K562 (cell line): ENCODE measurements at regions not wholly inside any gene's neighbourhood (a gene's known extent, or its start where the extent isn't known, plus 50 kb on each side); places are given as distances from the start of the nearest gene placed in this dataset.

Source experiments
- ATAC-seq: fragments of 200-7000 bp; cut with Tn5 transposase; 3 replicates; pipeline ENCODE4 v1.9.1; 2020; ENCODE audit warnings: moderate library complexity
- BruUV-seq: library from RNA; stranded (reverse); fragments of 400-500 nt; replicated peaks from 2 replicates; lab custom pipeline; 2021; lab: Mats Ljungman, UMichigan
- CTCF ChIA-PET: fragments of 300-600 bp; formaldehyde crosslinking; extraction: SDS; loops from one replicate; lab custom pipeline; 2021; ENCODE audit warnings: low intra/inter-chr PET ratio; lab: Yijun Ruan, JAX
- POLR2A ChIA-PET: fragments of 300-600, 350-650 bp; sonication (Branson Sonifier 250); formaldehyde crosslinking; extraction: SDS; loops from one replicate; lab custom pipeline; 2021; ENCODE audit warnings: antibody characterized with exemption, inconsistent platforms; lab: Yijun Ruan, JAX
- DNase-seq, 4 experiments: peaks; one replicate each; pipeline versions ENCODE4 v3.0.0 to v3.0.0-alpha.2; 2011 to 2018; ENCODE audit warnings: low spot score in 3 of 4, mixed read lengths in 3 of 4; ENCODE audit errors: extremely low read depth in 1 of 4
- FAIRE-seq: peaks from 2 replicates; lab custom pipeline; 2011; peaks lifted over from hg19 to GRCh38; lab: Jason Lieb, UNC
- H2AFZ ChIP-seq: 2 replicates; pipeline ENCODE4 v1.6.0; 2011; ENCODE audit warnings: low read depth, low read length, control low read depth, inconsistent platforms
- H3K27ac ChIP-seq: fragments of 200-600 bp; 3 replicates; pipeline ENCODE4 v1.8.0; 2011; ENCODE audit warnings: low read depth, mild to moderate bottlenecking, control low read depth, inconsistent platforms, low read length, moderate library complexity, mixed read lengths; ENCODE audit errors: extremely low read depth
- H3K27me3 ChIP-seq, 2 experiments: fragments of 300-600 bp in 1 of 2; 2 replicates in 1 of 2; 3 replicates in 1 of 2; pipeline versions ENCODE4 v1.6.0 to v1.8.0; 2011; ENCODE audit warnings: inconsistent platforms in 2 of 2, low read length in 2 of 2, mild to moderate bottlenecking in 1 of 2, mixed read lengths in 1 of 2, moderate library complexity in 1 of 2; ENCODE audit not compliant: control insufficient read depth in 2 of 2, insufficient read depth in 2 of 2
- H3K36me3 ChIP-seq: fragments of 300-600 bp; 3 replicates; pipeline ENCODE4 v1.8.0; 2011; ENCODE audit warnings: mild to moderate bottlenecking, low read length, inconsistent platforms; ENCODE audit not compliant: control insufficient read depth, insufficient read depth
- H3K4me1 ChIP-seq, 2 experiments: fragments of 200-600 bp in 1 of 2; replicated peaks in 1 of 2; 2 replicates in 1 of 2; 3 replicates in 1 of 2; pipeline versions ENCODE4 v1.5.1 to v1.8.0; 2011; ENCODE audit warnings: inconsistent platforms in 2 of 2, low read length in 2 of 2, mild to moderate bottlenecking in 1 of 2, mixed read lengths in 1 of 2, moderate library complexity in 1 of 2; ENCODE audit not compliant: control insufficient read depth in 2 of 2, insufficient read depth in 2 of 2
- H3K4me2 ChIP-seq: 2 replicates; pipeline ENCODE4 v1.6.1; 2011; ENCODE audit warnings: low read length, control low read depth, inconsistent platforms, mixed read lengths; ENCODE audit not compliant: insufficient read depth
- H3K4me3 ChIP-seq: fragments of 200-600 bp; sonication (generic), shearing (Covaris generic); 2 replicates; pipeline ENCODE4 v1.5.1; 2016; ENCODE audit warnings: control low read depth, inconsistent platforms
- H3K79me2 ChIP-seq: fragments of 200-600 bp; 3 replicates; pipeline ENCODE4 v1.8.0; 2011; ENCODE audit warnings: low read length, inconsistent platforms; ENCODE audit not compliant: control insufficient read depth, insufficient read depth
- H3K9ac ChIP-seq, 2 experiments: 2 replicates each; pipeline versions ENCODE4 v1.6.0 to v1.6.1; 2011; ENCODE audit warnings: low read depth in 2 of 2, low read length in 2 of 2, control low read depth in 1 of 2, inconsistent platforms in 1 of 2, mild to moderate bottlenecking in 1 of 2, mixed read lengths in 1 of 2; ENCODE audit not compliant: insufficient read depth in 1 of 2
- H3K9me1 ChIP-seq: one replicate; pipeline ENCODE4 v1.6.0; 2011; ENCODE audit warnings: inconsistent platforms, mild to moderate bottlenecking, low read length, moderate library complexity; ENCODE audit not compliant: control insufficient read depth, insufficient read depth
- H3K9me3 ChIP-seq: replicated peaks from 2 replicates; pipeline ENCODE4 v1.5.1; 2011; ENCODE audit warnings: low read depth, low read length, inconsistent platforms; ENCODE audit not compliant: control insufficient read depth, insufficient read depth
- H4K20me1 ChIP-seq: replicated peaks from 2 replicates; pipeline ENCODE4 v1.6.1; 2011; ENCODE audit warnings: low read length, inconsistent platforms, mixed read lengths; ENCODE audit not compliant: control insufficient read depth, insufficient read depth
- BCL6 ChIP-seq: fragments of 250-450 bp; sonication (Bioruptor Pico); IDR thresholded peaks from 2 replicates; pipeline ENCODE4 v1.4.0; 2020
- FOXO4 ChIP-seq: fragments of 450-650 bp; formaldehyde crosslinking; IDR thresholded peaks from 2 replicates; pipeline ENCODE4 v1.4.0; 2020; ENCODE audit warnings: mild to moderate bottlenecking, moderate library complexity
- GATA2 ChIP-seq: sonication (generic); formaldehyde crosslinking; IDR thresholded peaks from 2 replicates; pipeline ENCODE4 v1.4.0; 2020; ENCODE audit warnings: mild to moderate bottlenecking, missing genetic modification reagents
- HDAC1 ChIP-seq, 2 experiments: fragments of 450-650 bp; IDR thresholded peaks; 2 replicates each; pipeline ENCODE4 v1.6.1; 2016 to 2017; ENCODE audit warnings: inconsistent platforms in 1 of 2, mild to moderate bottlenecking in 1 of 2, moderate library complexity in 1 of 2
- IRF9 ChIP-seq: fragments of 450-650 bp; IDR thresholded peaks from 2 replicates; pipeline ENCODE4 v1.6.1; 2016; ENCODE audit warnings: missing biosample characterization, missing genetic modification characterization
- MITF ChIP-seq: IDR thresholded peaks from 2 replicates; pipeline ENCODE4 v1.6.1; 2014; ENCODE audit warnings: antibody characterized with exemption
- PTTG1 ChIP-seq: fragments of 450-650 bp; IDR thresholded peaks from 2 replicates; pipeline ENCODE4 v1.6.1; 2016; ENCODE audit warnings: low read depth, mild to moderate bottlenecking, missing genetic modification characterization, missing compliant biosample characterization
- SIRT6 ChIP-seq: IDR thresholded peaks from one replicate; pipeline ENCODE4 v1.6.1; 2012; ENCODE audit warnings: low read depth, mild to moderate bottlenecking, control low read depth, inconsistent platforms, low read length, moderate library complexity
- TCF7 ChIP-seq: sonication (generic); IDR thresholded peaks from 2 replicates; pipeline ENCODE4 v1.6.1; 2016; ENCODE audit warnings: antibody characterized with exemption, borderline replicate concordance
- ZNF175 ChIP-seq: fragments of 200-800 bp; sonication (Bioruptor generic); IDR thresholded peaks from 2 replicates; pipeline ENCODE4 v1.6.1; 2016; ENCODE audit warnings: low read depth, mild to moderate bottlenecking, missing genetic modification characterization, missing compliant biosample characterization
- ZNF316 ChIP-seq: fragments of 450-650 bp; IDR thresholded peaks from 2 replicates; pipeline ENCODE4 v1.6.1; 2016
- ZNF57 ChIP-seq: fragments of 450-650 bp; formaldehyde crosslinking; IDR thresholded peaks from 2 replicates; pipeline ENCODE4 v1.4.0; 2020; ENCODE audit warnings: mild to moderate bottlenecking, moderate library complexity
- ZNF778 ChIP-seq: fragments of 450-650 bp; formaldehyde crosslinking; IDR thresholded peaks from 2 replicates; pipeline ENCODE4 v1.4.0; 2020; ENCODE audit warnings: mild to moderate bottlenecking, moderate library complexity
- ZSCAN29 ChIP-seq: fragments of 450-650 bp; IDR thresholded peaks from 2 replicates; pipeline ENCODE4 v1.6.1; 2017
- WGBS: fragments of 100-300 bp; shearing (Covaris generic); methylation state at CpG from one replicate; pipeline ENCODE4 v1.1.6; 2016; ENCODE audit warnings: low coverage, mixed read lengths; ENCODE audit not compliant: insufficient coverage; ENCODE audit errors: missing lambda C conversion rate; 5-methylcytosine and 5-hydroxymethylcytosine counted together
- in situ Hi-C: fragments of 300-500 bp; cut with MboI; formaldehyde crosslinking; loops from 4 replicates; pipeline ENCODE4 v1.15.0; 2018; ENCODE audit warnings: inconsistent platforms, mixed read lengths
- intact Hi-C: fragments of 100-400 bp; cut with micrococcal nuclease; formaldehyde crosslinking; loops from 2 replicates; pipeline ENCODE4 v1.14.2; 2022

DNA sequence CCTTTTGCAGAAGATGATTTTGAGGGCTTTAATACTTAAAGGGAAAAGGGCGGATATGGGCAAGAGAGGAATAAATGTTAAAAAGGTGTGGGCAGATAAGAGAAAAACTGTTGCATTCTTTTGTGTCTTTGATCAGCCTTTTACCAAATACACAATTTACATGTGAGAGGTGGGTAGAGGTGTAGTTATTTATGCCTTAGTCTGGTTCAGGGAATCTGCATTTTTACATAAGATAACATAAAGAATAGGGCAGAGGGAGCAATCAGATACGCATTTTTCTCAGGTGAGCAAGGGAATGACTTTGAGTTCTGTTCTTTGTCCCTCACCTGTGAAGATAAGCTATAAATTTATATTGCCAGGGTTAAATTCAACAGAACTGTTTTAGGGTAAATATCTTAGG, 708.4 kb upstream of the SLITRK1 start:
- H3K36me3 ChIP-seq = no peaks in the 10 kb centered on the region
- WGBS = 0% methylated on average over 2 of the region's 2 CpGs
- no peaks in the 10 kb centered on the region for H3K79me2 ChIP-seq
- no peak overlapping the region for H3K9ac ChIP-seq
- H3K9me1 ChIP-seq = no peaks in the 10 kb centered on the region
- no peaks in the 10 kb centered on the region for H3K4me1 ChIP-seq
- in situ Hi-C loops = no loop called here
- no peak overlapping the region for H3K4me2 ChIP-seq
- H2AFZ ChIP-seq = no peak overlapping the region
- CTCF ChIA-PET = no interaction called here
- no peaks in the 10 kb centered on the region for H3K27me3 ChIP-seq
- FAIRE-seq = no peak
- no peak overlapping the region for H3K4me3 ChIP-seq
- intact Hi-C loops = no loop called here
- no peak overlapping the region for H3K27ac ChIP-seq
- ATAC-seq = no peak
- no peak for DNase-seq
- POLR2A ChIA-PET = no interaction called here
- BruUV-seq = no TSS peak
- no peaks in the 10 kb centered on the region for H3K9me3 ChIP-seq
- no peak for TF ChIP-seq ZSCAN29
- TF ChIP-seq SIRT6 = no peak
- TF ChIP-seq HDAC1 (IDR thresholded peaks at IDR 0.05) = no peak
- no peak for TF ChIP-seq ZNF316
- TF ChIP-seq, all 486 proteins: peak for 0
- H4K20me1 ChIP-seq = no peaks in the 10 kb centered on the region

- no peaks in the 10 kb centered on the region for H3K9me3 ChIP-seq
- ATAC-seq = no peak
- intact Hi-C loops = no loop called here
- CTCF ChIA-PET = no interaction called here
- no peaks in the 10 kb centered on the region for H4K20me1 ChIP-seq
- no peak overlapping the region for H2AFZ ChIP-seq
- in situ Hi-C loops = no loop called here
- no peak overlapping the region for H3K27ac ChIP-seq
- H3K27me3 ChIP-seq = no peaks in the 10 kb centered on the region
- H3K9me1 ChIP-seq = no peaks in the 10 kb centered on the region
- no peaks in the 10 kb centered on the region for H3K79me2 ChIP-seq
- no peaks in the 10 kb centered on the region for H3K4me1 ChIP-seq
- no TSS peak for BruUV-seq
- no peak overlapping the region for H3K4me3 ChIP-seq
- no peak for FAIRE-seq
- H3K4me2 ChIP-seq = no peak overlapping the region
- no peaks in the 10 kb centered on the region for H3K36me3 ChIP-seq
- H3K9ac ChIP-seq = no peak overlapping the region
- 0% methylated on average over 1 of the region's 1 CpG for WGBS
- DNase-seq = no peak
- POLR2A ChIA-PET = no interaction called here
- TF ChIP-seq FOXO4 (CRISPR knock-in tag) = no peak
- TF ChIP-seq PTTG1 (tag) = no peak
- TF ChIP-seq MITF = no peak
- no peak for TF ChIP-seq IRF9 (tag)
- no peak for TF ChIP-seq ZNF57 (CRISPR knock-in tag)
- no peak for TF ChIP-seq TCF7
- TF ChIP-seq ZNF175 (CRISPR knock-in tag) = no peak
- no peak for TF ChIP-seq ZNF778 (CRISPR knock-in tag)
- TF ChIP-seq GATA2 = no peak
- TF ChIP-seq BCL6 = no peak
Measured at GRCh38 chr13:84588023-84588422, 705.7 kb upstream of the SLITRK1 start.
